HepG2 (cell line): ENCODE measurements at regions not wholly inside any gene's neighbourhood (a gene's known extent, or its start where the extent isn't known, plus 50 kb on each side); places are given as distances from the start of the nearest gene placed in this dataset.

Source experiments
- MAFF ChIP-seq: IDR thresholded peaks from 2 replicates; pipeline ENCODE4 v1.6.1; 2011; ENCODE audit warnings: low read depth, low read length, improper control_type of control experiment
- NFRKB ChIP-seq: fragments of 450-650 bp; IDR thresholded peaks from 2 replicates; pipeline ENCODE4 v1.6.1; 2017
- PTBP1 ChIP-seq: fragments of 200-400 bp; formaldehyde crosslinking; IDR thresholded peaks from 2 replicates; pipeline ENCODE4 v1.6.1; 2018; ENCODE audit warnings: low read length, low read depth; ENCODE audit not compliant: poor library complexity, severe bottlenecking
- SIN3A ChIP-seq: IDR thresholded peaks from 2 replicates; pipeline ENCODE4 v1.6.1; 2011; ENCODE audit warnings: low read depth, mild to moderate bottlenecking, control low read depth, low read length, borderline replicate concordance
- SIN3B ChIP-seq: fragments of 150-350 bp; IDR thresholded peaks from 2 replicates; pipeline ENCODE4 v1.6.1; 2014; ENCODE audit warnings: low read length
- SOX6 ChIP-seq, 2 experiments: fragments of 450-650 bp in 1 of 2; sonication (generic) in 1 of 2; formaldehyde crosslinking in 1 of 2; IDR thresholded peaks; 2 replicates each; pipeline versions ENCODE4 v1.4.0 to v1.6.1; 2017 to 2020; ENCODE audit warnings: antibody characterized with exemption in 1 of 2, mild to moderate bottlenecking in 1 of 2, missing genetic modification reagents in 1 of 2
- XRCC5 ChIP-seq: fragments of 200-400 bp; formaldehyde crosslinking; optimal IDR thresholded peaks from 2 replicates; pipeline ENCODE3; 2017; ENCODE audit warnings: mild to moderate bottlenecking, low read length
- TF ChIP-seq, protein P1 (sequence below): IDR thresholded peaks from 2 replicates; pipeline ENCODE4 v1.6.1; 2012; ENCODE audit warnings: inconsistent platforms
- TF ChIP-seq, protein P2 (sequence below): sonication (generic); formaldehyde crosslinking; IDR thresholded peaks from 2 replicates; pipeline ENCODE4 v1.5.1; 2020; ENCODE audit warnings: mild to moderate bottlenecking, moderate library complexity, missing genetic modification reagents
- TF ChIP-seq, protein P3 (sequence below): sonication (generic); formaldehyde crosslinking; IDR thresholded peaks from 2 replicates; pipeline ENCODE4 v1.5.0; 2020; ENCODE audit warnings: mild to moderate bottlenecking, missing genetic modification reagents, moderate library complexity

DNA sequence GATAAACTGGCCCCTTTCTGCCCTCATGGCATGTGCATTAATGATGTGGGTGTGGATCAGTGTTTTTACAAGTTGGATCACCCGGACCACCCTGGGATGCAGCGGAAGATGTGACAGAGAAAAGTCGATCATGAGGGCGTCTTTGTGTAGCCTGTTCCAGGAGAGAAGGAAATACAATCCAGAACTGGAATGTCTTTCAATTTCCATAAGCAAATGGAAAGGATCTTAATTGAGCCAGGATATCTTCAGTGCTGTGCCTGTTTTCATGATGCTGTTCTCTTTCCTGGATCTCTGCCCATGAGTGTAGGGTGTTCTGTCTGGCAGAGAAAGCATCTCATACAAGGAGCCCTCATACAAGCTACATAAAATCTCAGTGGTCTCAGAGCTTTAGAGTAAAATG, 481.4 kb downstream of the XYLT1 start:
- TF ChIP-seq SIN3B (no peak), NFRKB (no peak), PTBP1 (no peak), SOX6 (IDR thresholded peaks at IDR 0.05) (no peak), SOX6 (CRISPR knock-in tag; IDR thresholded peaks at IDR 0.05) (no peak), XRCC5 (no peak), MAFF (no peak), SIN3A (no peak)
- TF ChIP-seq, protein P1, sequence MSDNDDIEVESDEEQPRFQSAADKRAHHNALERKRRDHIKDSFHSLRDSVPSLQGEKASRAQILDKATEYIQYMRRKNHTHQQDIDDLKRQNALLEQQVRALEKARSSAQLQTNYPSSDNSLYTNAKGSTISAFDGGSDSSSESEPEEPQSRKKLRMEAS, result no peak
- TF ChIP-seq, protein P2, sequence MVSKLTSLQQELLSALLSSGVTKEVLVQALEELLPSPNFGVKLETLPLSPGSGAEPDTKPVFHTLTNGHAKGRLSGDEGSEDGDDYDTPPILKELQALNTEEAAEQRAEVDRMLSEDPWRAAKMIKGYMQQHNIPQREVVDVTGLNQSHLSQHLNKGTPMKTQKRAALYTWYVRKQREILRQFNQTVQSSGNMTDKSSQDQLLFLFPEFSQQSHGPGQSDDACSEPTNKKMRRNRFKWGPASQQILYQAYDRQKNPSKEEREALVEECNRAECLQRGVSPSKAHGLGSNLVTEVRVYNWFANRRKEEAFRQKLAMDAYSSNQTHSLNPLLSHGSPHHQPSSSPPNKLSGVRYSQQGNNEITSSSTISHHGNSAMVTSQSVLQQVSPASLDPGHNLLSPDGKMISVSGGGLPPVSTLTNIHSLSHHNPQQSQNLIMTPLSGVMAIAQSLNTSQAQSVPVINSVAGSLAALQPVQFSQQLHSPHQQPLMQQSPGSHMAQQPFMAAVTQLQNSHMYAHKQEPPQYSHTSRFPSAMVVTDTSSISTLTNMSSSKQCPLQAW (CRISPR knock-in tag), result no peak
- TF ChIP-seq, protein P3, sequence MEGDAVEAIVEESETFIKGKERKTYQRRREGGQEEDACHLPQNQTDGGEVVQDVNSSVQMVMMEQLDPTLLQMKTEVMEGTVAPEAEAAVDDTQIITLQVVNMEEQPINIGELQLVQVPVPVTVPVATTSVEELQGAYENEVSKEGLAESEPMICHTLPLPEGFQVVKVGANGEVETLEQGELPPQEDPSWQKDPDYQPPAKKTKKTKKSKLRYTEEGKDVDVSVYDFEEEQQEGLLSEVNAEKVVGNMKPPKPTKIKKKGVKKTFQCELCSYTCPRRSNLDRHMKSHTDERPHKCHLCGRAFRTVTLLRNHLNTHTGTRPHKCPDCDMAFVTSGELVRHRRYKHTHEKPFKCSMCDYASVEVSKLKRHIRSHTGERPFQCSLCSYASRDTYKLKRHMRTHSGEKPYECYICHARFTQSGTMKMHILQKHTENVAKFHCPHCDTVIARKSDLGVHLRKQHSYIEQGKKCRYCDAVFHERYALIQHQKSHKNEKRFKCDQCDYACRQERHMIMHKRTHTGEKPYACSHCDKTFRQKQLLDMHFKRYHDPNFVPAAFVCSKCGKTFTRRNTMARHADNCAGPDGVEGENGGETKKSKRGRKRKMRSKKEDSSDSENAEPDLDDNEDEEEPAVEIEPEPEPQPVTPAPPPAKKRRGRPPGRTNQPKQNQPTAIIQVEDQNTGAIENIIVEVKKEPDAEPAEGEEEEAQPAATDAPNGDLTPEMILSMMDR (CRISPR knock-in tag), result no peak
